Stimulated activated CD8-positive, alpha-beta memory T cell treated with anti-CD3 and anti-CD28 coated beads, Interleukin-15, amount 100 ng/mL, for 4 hours (primary cell): ENCODE measurements at regions not wholly inside any gene's neighbourhood (a gene's known extent, or its start where the extent isn't known, plus 50 kb on each side); places are given as distances from the start of the nearest gene placed in this dataset.
"Not testable (repeated sequence)": the region's sequence is repeated elsewhere in the genome, so short reads cannot be mapped to it uniquely, and the experiment has no call there.

Experiments used
- DNase-seq, 2 donors: peaks; one replicate each; pipeline ENCODE4 v3.0.0-alpha.2; 2020; ENCODE audit warnings: low read depth in 2 of 2

GRCh38 chr11:3444420-3444744 is 65.4 kb upstream of the ZNF195 start:
- not testable (repeated sequence) for DNase-seq

GRCh38 chr11:3443700-3444419 is 64.9 kb upstream of the ZNF195 start:
- not testable (repeated sequence) for DNase-seq

DNA sequence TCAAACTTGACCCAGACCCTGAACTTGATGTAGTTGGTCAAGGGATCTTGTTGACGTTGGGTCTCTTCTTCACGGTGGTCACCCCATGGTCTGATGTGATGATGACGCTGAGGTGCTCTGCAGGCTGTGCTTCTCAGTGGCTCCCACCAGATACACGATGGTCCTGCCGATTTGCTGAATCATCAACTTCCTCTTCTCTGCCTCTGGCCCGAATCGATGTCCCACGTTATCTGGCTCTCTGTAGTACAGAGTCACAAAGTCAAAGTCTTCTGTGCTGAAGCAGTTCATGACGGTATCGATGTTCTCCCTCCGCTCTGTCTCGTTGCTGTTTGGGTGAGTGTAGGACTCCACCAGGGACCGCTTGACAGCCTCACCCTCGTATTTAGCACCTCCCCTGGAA is 58.5 kb upstream of the ZNF195 start:
- not testable (repeated sequence) for DNase-seq

GRCh38 chr11:3434976-3435375 is 56.0 kb upstream of the ZNF195 start:
- DNase-seq: no peak

GRCh38 chr11:3429191-3429590 is 50.2 kb upstream of the ZNF195 start:
- not testable (repeated sequence) for DNase-seq
